ENCODE measurements at regions not wholly inside any gene's neighbourhood (a gene's known extent, or its start where the extent isn't known, plus 50 kb on each side); places are given as distances from the start of the nearest gene placed in this dataset.

GRCh38 chr7:25807086-25807611 lies 344.8 kb upstream of the NFE2L3 start:
- peaks cover 0 to 38% (median 21%) of the 10 kb centered on the region in 3 donors for H3K4me1 ChIP-seq
- no peak overlapping the region for H3K4me3 ChIP-seq
- H3K27me3 ChIP-seq = no peaks in the 10 kb centered on the region
- no peaks in the 10 kb centered on the region for H3K9me3 ChIP-seq
- no peak overlapping the region for H3K27ac ChIP-seq
- no peak for DNase-seq
- TF ChIP-seq CTCF (IDR thresholded peaks at IDR 0.05) (no peak), POLR2A (IDR thresholded peaks at IDR 0.05) (no peak)
- H3K36me3 ChIP-seq = no peaks in the 10 kb centered on the region
- 9 to 29% methylated on average over 1 of the region's 1 CpG for WGBS, 2 donors
- intact Hi-C loops (cut with DNase I) = no loop called here

- Histone ChIP-seq H3K4me3 (no peak overlapping the region), H3K27me3 (no peaks in the 10 kb centered on the region), H3K9me3 (no peaks in the 10 kb centered on the region), H3K27ac (no peak overlapping the region), H3K36me3 (no peaks in the 10 kb centered on the region), H3K4me1 (peaks cover 0 to 16% (median 12%) of the 10 kb centered on the region in 3 donors)
- intact Hi-C loops (cut with DNase I) = no loop called here
- DNase-seq = no peak
- TF ChIP-seq CTCF (IDR thresholded peaks at IDR 0.05) (no peak), POLR2A (IDR thresholded peaks at IDR 0.05) (no peak)
- 68 to 77% methylated on average over 5 of the region's 5 CpGs for WGBS, 2 donors
These were observed 342.6 kb upstream of the NFE2L3 start for GRCh38 chr7:25809441-25809840.

DNA sequence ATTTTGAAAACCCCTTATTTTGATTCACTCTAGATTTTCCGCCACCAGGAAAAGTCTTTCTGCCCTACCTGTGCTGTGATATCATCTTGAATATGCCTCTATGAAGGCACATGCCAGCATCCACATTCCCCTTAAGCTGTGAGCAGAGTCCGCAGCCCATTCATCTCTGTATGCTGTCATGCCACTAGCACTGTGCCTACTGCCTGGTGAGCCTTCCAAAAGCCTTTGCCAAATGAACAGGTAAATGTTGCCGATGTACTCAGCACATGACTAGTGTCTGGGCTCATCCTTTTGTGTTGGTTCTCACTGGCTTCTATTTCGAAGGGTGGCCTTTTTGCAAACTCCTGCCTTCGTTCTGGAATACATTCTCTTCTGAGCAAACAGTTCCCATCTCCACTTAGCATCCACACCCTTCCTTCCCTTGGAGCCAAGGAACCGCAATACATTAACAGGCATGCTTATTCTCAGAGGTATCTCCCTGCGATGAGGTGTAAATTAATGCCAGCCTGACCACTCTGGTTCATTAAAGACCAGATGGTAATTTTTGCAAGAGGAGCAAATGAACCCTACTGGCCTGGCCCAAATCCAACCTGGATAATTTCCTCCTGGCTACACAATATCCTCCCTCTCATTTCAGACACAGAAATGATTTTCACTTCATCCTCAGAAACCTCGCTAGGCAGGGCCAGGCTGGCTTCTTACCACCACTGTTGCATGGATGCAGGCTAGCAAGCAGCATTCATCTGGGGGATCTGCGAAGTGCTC lies 339.7 kb upstream of the NFE2L3 start:
- 83 to 95% methylated on average over 9 of the region's 9 CpGs for WGBS, 2 donors
- no peak for DNase-seq
- H3K4me3 ChIP-seq = no peak overlapping the region
- no peaks in the 10 kb centered on the region for H3K9me3 ChIP-seq
- H3K27me3 ChIP-seq = no peaks in the 10 kb centered on the region
- intact Hi-C loops (cut with DNase I) = no loop called here
- no peak for TF ChIP-seq POLR2A (IDR thresholded peaks at IDR 0.05)
- TF ChIP-seq CTCF (IDR thresholded peaks at IDR 0.05) = no peak
- H3K36me3 ChIP-seq = no peaks in the 10 kb centered on the region
- no peaks in the 10 kb centered on the region for H3K4me1 ChIP-seq
- no peak overlapping the region for H3K27ac ChIP-seq

GRCh38 chr7:25813381-25813780 lies 338.6 kb upstream of the NFE2L3 start:
- H3K4me1 ChIP-seq = no peaks in the 10 kb centered on the region
- H3K27me3 ChIP-seq = no peaks in the 10 kb centered on the region
- WGBS, 2 donors = 85 to 93% methylated on average over 6 of the region's 6 CpGs
- H3K36me3 ChIP-seq = no peaks in the 10 kb centered on the region
- no peak for TF ChIP-seq POLR2A (IDR thresholded peaks at IDR 0.05)
- no peak for TF ChIP-seq CTCF (IDR thresholded peaks at IDR 0.05)
- intact Hi-C loops (cut with DNase I) = no loop called here
- no peaks in the 10 kb centered on the region for H3K9me3 ChIP-seq
- no peak for DNase-seq
- H3K27ac ChIP-seq = no peak overlapping the region
- H3K4me3 ChIP-seq = no peak overlapping the region

- 71 to 85% methylated on average over 2 of the region's 2 CpGs for WGBS, 2 donors
- Histone ChIP-seq H3K27ac (no peak overlapping the region), H3K27me3 (no peaks in the 10 kb centered on the region), H3K4me3 (no peak overlapping the region), H3K9me3 (no peaks in the 10 kb centered on the region), H3K36me3 (no peaks in the 10 kb centered on the region), H3K4me1 (no peaks in the 10 kb centered on the region)
- intact Hi-C loops (cut with DNase I) = no loop called here
- no peak for DNase-seq
- TF ChIP-seq CTCF (IDR thresholded peaks at IDR 0.05) (no peak), POLR2A (IDR thresholded peaks at IDR 0.05) (no peak)
These were observed 336.3 kb upstream of the NFE2L3 start for GRCh38 chr7:25815711-25816110.
